ENCODE measurements at regions not wholly inside any gene's neighbourhood (a gene's known extent, or its start where the extent isn't known, plus 50 kb on each side); places are given as distances from the start of the nearest gene placed in this dataset.

DNA sequence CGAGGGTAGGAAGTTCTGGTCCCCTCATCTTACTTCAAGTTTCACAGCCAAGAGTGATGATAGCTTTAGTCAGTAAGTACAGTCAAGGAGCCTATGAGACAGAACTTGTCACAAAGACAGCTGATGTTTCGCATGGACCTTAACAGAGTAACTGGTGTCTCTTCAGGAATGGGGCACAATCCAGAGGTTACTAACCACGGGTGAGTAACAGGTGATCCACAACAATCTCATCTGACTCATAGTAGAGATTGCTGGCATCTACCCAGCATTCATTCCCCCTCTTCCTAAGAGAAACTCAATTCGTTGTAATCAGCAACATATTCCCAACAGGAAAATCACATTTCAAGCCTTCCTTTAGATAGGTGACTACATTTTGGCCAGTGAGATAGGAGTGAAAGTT, 126.7 kb downstream of the SNX18 start:
- no peak for DNase-seq (ENCODE audit: low read depth)

DNA sequence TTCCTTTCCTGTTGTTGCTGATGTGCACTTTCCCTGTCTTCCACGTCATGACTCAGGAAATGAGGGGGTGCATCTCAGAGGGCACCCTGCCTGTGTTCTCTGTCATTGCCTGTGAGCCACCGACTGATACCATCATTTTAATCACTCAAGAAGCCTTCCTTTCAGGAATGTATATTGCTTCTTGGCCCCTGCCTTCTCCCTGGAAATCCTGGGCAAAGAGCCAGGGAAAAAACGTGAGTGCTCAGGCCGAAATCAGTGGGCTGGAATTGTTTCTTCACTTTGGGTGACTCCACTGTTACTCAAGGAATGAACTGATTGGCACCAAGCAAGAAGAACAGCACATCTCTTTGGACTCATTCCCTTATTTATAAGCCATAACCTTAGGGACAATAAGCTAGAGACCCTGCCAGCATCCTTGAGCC, 126.1 kb downstream of the SNX18 start:
- DNase-seq (ENCODE audit: low read depth), result no peak

DNA sequence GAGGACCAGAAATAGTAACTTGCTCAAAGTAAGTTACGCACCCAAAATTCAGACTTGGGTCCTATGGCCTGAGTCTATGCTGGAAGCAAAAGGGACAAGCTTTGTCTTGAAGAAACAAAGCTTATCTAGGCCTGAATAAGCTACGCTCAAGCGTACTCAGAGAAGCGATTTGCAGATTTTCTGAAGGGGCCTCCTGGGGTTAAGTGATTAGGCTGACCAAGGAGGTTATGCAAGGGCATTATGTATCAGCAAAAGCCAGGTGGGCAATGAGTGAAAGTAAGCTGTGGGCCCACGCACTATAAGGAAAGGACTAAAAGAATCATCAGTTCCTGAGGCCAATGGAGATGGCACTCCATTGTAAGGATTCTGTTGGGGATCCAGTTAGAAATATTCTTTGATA, 122.1 kb downstream of the SNX18 start:
- no peak for DNase-seq (ENCODE audit: low read depth)

DNA sequence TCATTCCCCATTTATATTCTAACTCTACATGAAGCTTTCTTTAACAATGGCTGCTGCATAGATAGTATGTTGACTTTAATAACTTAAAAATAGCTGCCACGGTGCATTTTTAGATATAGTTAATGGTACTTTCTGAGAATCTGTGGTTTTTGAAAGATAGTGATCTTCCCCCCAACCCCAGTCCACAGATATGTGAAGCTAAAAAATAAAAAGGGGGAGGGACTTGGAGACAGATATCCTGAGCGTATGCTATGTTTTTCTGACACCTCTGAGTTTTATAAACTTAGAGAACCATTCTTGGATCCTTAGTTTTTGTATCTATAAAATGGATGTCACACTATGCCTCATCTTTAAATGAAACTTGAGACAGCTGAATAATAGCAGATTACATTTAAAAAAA, 120.5 kb downstream of the SNX18 start:
- DNase-seq (ENCODE audit: low read depth), result no peak

DNA sequence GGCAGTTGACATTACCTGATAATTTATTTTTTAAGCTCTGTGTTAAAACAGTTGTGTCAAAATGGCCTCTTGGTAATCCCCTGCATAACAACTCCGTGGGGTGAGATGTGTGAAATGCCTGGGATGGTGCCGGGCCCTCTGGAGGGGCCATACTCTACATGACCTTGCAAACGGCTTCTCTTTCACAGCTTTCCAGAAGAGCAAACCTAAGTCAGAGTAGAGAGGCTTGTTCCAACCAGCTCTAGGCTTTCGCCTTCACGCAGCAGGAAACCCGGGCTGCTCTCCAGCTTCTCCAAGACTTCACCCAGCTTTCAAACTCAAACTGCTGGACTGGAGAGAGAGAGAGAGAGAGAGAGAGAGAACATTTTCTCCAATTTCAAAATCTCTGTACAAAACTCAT, 120.1 kb downstream of the SNX18 start:
- DNase-seq (ENCODE audit: low read depth), result no peak

DNA sequence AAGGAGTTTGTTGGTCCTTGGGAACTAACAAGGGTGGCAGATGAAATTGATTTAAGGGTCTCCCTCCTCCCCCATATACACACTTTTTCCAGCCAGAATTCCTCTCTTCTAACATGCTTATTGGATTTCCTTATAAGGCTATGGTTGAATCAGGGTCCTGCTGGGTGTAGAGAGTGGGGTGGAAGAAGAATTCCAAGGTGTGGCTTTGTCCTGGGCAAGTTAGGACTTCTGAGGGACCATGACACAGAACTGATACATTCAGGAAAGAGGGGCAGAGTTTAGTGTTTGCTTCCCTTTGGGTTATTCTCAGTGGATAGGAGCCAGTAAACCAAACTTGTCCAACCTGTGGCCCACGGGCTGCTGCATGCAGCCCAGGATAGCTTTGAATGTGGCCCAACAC, 116.5 kb downstream of the SNX18 start:
- DNase-seq (ENCODE audit: low read depth), result no peak

DNA sequence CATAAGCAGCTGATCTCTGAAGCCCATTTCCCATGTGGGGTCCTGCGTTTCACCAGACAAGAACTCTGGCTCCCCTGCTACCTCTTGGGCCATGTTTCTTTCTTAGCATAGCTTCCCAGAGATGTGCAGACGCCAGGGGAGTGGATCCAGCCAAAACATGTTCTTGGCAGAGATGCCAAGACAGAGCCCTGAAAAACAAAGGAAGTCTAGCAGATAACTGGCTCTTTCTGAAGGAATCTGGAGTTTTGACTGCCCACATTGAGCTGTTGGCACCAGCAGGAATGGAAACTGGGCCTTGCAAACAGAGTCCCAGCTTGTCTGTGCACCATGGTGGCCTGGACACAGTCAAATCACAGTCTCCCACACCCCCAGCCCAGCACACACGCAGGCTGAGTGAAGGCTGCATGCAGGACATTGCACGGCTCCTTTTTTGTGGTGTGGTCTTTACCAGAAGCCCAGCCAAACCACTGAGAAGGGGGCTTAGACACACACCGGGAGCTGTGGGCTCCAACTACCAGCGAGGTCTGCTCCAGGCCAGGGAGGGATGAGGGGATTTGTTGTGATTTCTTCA, 114.7 kb downstream of the SNX18 start:
- no peak for DNase-seq (ENCODE audit: low read depth)

DNA sequence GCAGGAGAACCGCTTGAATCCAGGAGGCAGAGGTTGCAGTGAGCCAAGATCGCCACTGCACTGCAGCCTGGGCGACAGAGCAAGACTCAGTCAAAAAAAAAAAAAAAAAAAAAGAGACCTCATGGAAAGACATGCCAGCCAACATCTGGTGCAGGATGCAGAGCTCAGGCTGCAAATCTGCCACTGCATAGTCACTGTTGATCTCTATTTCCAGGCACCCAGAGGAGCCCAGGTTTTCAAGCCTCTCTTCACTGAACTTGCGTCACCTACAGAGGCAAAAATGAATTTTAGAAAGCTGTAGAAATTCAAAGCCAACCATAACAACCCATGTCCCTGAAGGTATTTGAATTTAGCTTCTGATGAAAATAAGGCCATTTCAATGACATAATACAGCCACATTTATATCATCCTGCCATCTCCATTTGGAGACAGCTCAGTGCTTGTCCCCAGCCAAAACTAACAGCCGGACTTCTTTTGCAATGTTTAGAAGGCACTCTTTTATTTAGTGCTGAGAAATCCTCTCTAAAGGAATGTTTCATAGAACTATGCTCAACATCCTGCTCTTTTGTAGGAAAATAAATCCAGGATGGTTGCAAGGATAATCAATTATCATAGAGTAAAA, 113.3 kb downstream of the SNX18 start:
- no peak for DNase-seq (ENCODE audit: low read depth)

DNA sequence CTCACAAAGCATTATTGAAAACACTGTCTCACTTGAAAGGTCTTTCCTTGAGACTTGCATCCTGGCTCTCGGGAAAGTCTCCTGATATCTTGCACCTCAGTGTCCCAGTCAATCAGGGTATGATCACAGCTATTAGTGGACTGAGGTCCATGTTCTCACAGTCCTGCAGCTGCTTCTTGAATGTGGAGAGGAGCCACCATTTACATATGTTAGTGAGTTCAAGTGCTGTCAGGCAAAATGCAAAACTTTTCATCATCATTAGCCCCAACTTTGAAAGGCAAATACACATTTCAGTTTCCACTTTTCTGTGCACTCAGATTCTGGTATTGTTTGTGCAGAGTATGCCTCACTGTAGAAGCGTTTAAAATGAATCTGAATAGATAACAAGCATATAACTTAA, 111.6 kb downstream of the SNX18 start:
- no peak for DNase-seq (ENCODE audit: low read depth)

DNA sequence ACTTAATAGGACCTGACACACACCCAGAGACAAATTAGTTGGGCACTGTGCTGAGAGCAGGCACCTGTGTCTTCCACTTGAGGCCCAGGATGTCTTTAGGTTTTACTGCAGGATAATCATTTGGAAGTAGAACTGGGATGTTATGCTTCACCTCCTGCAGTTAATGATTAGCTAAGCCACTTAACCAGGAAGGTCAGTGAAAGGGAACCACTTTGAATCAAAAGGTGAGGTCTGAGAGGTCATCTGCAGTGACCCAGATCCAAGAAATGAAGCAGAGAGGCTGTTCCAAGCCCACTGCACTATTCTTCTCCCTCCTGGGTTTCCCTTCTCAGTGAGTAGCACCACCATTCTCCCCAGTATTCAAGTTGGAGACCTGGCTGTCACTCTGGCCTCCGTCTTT, 110.5 kb downstream of the SNX18 start:
- no peak for DNase-seq (ENCODE audit: low read depth)

DNA sequence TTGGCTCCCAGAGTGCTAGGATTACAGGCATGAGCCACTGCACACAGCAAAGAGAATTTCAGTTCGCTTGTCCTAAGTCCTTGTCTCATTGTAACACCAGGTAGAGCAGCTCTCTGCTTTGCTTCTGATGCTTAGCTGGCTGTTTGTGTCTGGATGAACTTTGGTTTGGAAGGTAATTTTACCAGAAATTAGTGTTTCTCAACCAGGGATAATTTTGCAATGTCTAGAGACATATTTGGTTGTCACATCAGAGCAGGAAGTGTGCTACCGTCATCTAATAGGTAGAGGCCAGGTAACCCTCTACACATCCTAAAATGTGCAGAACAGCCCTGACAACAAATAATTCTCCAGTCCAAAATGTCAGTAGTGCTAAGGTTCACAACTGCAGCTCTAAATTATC, 108.8 kb downstream of the SNX18 start:
- DNase-seq (ENCODE audit: low read depth), result no peak

DNA sequence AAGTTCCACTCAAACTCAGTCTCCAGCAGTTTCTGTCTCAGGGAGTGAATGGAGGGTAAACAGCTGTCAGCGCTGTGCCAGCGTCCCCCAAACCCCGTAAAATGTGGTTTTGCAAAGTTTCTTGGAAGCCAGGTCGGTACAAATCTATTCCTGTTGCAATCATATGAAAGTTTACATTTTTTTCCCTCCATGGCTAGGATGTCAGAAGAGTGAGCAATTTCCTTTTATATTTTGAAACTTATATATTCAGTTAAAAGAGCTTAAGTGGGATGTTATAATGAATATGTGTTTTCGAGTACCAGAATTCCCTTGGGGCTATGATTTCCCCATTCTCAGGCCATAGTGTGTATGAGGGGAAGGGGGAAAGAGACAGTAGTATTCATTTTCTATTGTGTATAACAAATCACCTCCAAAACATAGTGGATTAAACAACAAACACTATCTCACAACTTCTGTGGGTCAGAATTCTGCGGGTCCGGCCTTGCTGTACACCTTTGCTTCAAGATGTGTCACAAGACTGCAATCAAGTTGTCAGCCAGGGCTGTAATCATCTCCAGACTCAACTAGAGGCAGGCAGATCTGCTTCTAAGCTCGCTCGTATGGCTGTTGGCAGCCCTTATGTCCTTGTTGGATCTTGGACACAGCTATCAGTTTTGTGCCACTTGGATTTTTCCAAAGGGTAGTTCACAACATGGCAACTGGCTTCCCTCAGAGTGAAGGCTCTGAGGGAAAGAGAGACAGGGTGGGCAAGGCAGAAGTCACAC, 107.4 kb downstream of the SNX18 start:
- DNase-seq (ENCODE audit: low read depth), result no peak

DNA sequence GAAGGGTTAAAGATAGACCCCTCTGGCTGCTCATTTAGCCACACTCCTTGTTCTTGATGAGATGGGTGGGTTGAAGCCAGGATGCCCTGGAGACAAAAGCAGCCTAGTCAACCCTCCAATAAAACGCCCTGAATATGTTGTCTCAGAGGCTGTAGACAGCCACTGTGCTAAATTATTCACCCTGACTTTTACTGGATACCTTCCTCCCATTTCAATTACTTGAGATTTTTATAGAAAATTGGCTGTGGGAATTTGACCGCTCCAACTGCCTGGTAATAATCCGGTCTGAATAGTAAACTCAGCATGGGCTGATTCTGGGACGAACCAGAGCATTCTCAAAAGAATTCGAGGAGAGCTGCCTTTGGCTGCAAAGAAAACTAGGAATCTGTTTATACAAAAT, 104.2 kb downstream of the SNX18 start:
- DNase-seq (ENCODE audit: low read depth), result no peak

DNA sequence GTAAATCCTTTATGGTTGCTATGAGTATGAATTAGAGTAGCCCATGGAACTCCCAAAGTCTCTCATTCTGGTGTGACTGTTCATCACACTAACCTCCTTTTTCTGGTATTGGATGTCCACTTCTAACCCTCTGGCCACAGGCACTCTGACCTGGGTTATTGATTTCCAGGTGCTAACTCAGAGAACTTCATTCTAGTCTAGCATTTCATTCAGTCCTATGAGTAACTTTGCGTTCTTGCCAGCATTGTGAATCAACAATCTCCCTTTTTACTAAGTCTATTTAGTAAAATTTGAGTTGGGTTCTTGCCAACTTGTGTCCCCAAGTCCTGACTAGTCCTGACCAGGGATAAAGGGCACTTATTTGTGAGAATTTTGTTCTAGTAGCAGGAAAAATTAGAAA, 103.5 kb downstream of the SNX18 start:
- DNase-seq (ENCODE audit: low read depth), result no peak

DNA sequence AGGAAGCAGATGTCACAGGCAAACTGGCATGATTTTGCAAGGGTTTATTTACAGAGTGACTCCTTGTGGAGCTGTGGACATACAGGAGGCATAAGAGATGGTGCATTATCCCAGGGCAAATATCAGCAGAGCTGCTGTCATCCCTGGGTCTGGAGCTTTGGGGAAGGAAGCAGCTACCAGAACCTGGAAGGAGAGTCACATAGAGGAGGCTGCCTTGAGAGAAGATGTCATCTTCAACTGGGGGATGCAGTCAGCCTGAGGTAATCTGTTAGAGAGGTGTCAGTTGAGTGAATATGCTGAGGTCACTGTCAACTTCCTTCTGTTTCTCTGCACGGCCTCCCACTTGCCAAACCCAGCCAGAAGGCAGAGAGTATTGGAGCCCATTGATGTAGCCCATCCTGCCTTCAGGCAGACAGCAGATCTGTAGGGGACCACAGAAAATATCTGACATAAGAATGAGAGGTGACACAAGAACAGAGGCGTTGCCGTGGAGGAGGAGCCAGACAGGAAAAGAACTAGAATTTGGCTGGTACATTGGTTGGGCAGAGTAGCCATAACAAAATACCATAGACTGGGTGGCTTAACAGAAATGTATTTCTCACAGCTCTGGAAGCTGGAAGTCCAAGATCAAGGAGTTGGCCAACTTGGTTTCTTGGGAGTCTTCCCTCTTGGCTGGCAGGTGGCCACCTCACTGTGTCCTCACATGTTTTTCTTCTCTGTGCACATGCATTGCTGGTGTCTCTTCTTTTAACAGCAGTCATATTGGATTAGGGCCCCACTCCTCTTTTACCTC, 102.8 kb downstream of the SNX18 start:
- no peak for DNase-seq (ENCODE audit: low read depth)

DNA sequence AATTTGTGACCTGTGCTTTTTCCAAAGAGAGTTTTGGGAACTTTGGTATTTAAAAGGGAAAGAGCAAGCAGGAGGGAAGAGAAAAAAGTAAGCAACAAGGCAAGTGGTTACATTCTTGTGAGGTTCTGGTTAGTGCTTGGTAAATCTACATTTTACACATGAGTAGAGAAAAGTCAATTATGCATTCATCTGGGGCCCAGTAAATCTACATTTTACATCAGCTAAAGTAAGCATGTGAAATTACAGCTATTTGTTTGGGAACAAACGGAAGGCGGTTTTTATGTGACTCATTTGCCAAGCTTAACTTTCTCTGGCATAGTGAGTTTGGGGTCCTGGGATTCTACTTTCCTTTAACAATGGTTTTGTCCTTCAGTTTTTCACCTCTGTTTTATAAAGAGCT, 102.2 kb downstream of the SNX18 start:
- DNase-seq (ENCODE audit: low read depth), result no peak

DNA sequence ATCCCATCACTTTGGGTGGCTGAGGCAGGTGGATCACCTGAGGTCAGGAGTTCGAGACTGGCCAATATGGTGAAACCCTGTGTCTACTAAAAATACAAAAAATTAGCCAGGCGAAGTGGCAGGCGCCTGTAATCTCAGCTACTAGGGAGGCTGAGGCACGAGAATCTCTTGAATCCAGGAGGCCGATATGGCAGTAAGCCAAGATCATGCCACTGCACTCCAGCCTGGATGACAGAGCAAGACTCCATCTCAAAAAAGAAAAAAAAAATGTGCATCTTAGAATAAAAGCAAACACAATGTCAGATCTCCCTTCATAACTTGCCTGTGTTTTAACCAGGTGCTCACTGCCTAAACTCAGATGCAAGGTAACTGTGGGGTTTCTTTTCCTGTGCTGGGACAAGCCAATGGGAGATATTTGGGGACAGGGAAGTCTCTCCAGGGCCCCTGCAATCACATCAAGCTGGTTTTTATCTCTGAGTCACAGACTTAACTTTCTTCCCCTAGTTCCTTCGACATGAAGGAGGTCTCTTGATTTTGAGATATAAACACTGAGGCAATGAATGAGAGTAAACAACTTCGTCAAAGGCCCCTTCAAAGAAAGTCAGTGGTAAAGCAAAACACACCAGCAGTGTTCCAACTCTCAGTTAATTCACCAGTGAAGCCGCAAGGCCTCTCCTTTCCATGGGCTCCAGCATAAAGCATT, 99.1 kb downstream of the SNX18 start:
- no peak for DNase-seq (ENCODE audit: low read depth)

DNA sequence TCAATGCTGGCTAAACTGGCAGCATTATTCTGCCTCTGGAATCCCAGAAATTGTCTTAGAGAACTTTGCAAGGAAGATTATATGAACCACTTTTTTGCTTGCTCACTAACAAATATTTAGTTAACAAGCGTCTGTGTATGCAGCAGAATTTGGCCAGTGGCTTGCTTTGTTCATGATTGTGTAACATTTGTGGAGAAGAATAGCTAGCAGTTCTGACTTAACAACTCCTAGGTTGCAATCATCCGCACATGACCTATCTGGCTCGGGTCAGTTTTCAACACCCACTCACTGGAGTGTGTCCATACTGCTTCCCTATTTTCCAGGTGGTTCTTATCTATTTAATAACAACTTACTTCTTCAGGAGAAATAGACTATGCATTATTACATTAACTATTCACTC, 98.5 kb downstream of the SNX18 start:
- DNase-seq (ENCODE audit: low read depth), result no peak

DNA sequence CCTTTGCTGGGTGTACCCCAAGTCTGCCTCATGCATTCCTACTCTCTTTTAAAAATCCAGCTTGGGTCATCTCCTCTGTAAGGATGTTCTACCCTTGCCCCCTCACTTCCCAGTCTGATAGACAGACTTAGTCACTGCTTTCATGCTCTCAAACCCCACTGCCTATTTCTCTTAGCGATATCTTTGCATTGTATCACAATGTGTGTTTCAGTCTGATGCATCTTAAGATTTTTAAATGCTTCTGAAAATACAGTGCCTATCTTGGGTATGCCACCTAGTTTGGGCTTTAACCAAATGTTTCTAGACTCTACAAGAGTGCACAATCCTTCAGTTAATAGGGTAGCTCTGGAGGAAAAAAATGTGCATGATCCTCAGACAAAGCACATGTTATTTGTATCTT, 97.8 kb downstream of the SNX18 start:
- no peak for DNase-seq (ENCODE audit: low read depth)

DNA sequence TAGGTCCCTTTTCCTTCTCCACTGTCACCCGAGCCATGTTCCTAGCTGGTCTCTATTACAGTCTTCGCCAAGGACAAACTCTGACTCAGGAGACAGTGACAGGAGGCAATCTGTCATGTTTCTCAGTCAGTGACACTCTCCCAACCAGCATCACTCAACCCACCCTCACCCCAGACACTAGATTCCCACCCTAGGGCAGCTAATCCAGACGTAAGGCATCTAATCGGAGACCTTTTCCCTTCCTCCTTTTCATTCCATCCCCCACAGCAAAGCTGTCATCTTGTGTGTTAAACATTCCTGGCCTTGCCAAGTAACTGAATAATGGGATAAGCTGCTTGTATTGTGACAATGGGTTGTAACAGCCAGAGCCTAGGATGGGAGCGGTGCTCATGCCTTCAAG, 95.2 kb downstream of the SNX18 start:
- DNase-seq (ENCODE audit: low read depth), result no peak

DNA sequence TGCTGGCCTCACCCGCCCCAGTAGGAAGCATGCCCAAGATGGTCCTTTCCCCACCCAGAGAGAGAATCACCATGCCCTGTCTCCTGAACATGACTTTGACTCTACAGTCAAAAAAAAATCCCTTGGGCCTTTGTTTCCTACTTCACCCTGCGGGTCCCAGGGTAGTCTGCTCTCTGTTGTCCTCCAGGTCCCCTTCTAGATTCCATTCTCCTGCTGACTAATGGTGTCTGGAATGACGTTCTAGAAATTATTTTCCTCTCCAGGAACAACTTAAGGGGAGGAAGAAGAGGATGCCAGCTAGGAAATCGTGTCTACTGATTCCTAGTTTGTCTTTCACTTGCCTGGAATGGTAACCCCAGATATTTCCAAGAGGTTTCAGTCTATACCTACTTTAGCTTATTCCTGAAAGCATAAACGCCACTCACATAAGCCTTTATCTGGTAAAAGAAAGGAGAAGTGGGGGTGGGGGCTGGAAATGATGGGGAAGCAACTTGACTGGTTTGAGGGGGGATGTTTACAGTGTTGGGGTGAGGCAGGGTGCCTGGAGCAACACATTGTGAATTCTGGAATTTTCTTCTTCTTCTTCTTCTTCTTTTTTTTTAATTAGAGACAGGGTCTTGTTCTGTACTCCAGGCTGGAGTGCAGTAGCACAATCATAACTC, 93.9 kb downstream of the SNX18 start:
- DNase-seq (ENCODE audit: low read depth), result no peak
